Jurkat, Clone E6-1 (cell line): ENCODE measurements at regions not wholly inside any gene's neighbourhood (a gene's known extent, or its start where the extent isn't known, plus 50 kb on each side); places are given as distances from the start of the nearest gene placed in this dataset.
"Not testable (repeated sequence)": the region's sequence is repeated elsewhere in the genome, so short reads cannot be mapped to it uniquely, and the experiment has no call there.

Experiments
- DNase-seq: peaks from one replicate; pipeline ENCODE4 v3.0.0-alpha.2; 2011; ENCODE audit warnings: low read depth, low spot score
- H3K4me3 ChIP-seq: 2 replicates; pipeline ENCODE4 v1.5.1; 2011; ENCODE audit warnings: mild to moderate bottlenecking, low read length, control low read depth, moderate library complexity

GRCh38 chr14:82667501-82667900 lies 1133.8 kb upstream of the SEL1L start:
- H3K4me3 ChIP-seq, result no peak overlapping the region
- DNase-seq, result no peak

- no peak for DNase-seq
- H3K4me3 ChIP-seq, result no peak overlapping the region
Measured at GRCh38 chr14:82676403-82676802, 1142.8 kb upstream of the SEL1L start.

DNA sequence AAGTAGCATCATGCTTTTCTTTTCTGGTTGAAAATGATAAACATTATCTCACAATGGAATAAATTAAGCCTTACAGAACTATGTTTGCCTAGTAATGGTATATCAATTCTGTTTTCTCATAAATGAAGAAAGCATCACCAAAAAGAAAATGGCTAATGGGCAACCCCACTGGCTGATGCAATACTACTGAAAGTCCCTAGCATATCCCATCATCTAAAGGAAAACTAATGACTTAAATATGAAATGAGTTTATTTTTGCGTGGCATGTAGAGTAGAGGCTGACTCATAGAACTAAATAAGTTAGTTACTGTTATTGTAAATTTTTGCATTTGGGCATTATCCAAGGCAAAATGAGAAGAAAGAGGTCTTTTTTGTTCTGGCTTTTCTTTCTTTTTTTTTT lies 1156.3 kb upstream of the SEL1L start:
- no peak overlapping the region for H3K4me3 ChIP-seq
- DNase-seq, result no peak

- DNase-seq, H3K4me3 ChIP-seq: not testable (repeated sequence)
Measured at GRCh38 chr14:82691191-82691590, 1157.5 kb upstream of the SEL1L start.

DNA sequence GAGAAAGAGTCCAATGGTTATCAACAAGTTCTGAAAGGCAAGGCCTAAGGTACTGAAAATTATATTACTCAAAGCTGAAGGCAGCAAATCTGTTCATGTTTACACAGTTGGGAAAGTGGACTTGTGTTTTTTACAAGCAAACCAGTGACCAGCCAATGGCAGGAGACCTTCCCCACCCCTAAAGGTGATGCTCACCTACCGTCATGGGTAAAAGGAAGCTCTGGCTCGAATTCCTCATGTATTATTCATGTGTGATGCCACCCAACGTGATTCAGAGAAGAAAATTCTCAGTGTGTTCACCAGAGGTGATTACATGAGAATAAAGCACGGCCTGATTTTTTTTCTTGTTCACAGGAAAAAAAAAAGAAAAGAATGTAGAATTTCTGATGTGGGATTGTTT lies 1161.2 kb upstream of the SEL1L start:
- no peak overlapping the region for H3K4me3 ChIP-seq
- DNase-seq, result no peak

DNA sequence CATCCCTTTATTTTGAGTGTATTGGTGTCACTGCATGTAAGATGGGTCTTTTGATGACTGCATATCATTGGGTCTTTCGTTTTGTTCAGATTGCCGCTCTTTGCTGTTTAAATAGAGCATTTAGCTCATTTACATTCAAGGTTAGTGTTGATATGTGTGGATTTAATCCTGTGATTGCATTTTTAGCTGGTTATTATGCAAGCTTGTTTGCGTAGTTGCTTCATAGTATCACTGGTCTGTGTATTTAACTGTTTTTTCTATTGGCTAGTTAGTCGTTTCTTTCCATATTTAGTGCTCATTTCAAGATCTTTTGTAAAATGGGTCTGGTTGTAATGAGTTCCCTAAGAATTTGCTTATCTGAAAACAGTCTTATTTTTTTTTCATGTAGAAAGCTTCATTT lies 1170.6 kb upstream of the SEL1L start:
- DNase-seq, result no peak

DNA sequence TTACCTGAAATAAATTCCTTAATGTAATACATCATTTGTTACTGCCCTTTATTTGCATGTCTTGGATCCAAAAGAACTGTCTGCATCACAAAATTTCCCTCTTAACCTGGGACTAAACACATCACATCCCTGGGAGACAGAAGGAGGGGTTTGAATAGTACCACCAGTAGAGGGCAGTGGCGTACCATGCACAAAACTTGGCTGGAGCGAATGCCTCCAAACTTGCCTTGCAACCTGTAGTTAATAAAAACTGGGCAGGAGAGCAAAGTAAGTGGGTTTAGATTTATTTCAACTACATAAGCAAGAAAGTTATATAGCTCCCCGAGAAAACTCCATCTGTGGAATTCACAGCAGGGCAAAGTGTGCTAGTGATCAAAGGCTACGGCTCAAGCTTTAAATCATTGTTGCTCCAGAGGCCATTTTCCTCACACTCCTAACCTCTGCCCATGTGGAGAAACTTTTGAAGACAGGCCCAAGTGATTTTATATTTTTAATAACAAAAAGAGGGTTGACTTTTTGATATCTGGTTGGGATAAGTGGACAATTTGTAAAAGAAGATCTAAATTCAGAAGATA lies 1176.7 kb upstream of the SEL1L start:
- no peak overlapping the region for H3K4me3 ChIP-seq
- peak; percentile 58 for DNase-seq

More for the DNA sequence above, 1170.6 kb upstream of the SEL1L start:
- H3K4me3 ChIP-seq, result no peak overlapping the region

- no peak overlapping the region for H3K4me3 ChIP-seq
- DNase-seq, result no peak
Measured at GRCh38 chr14:82719617-82720016, 1186.0 kb upstream of the SEL1L start.

DNA sequence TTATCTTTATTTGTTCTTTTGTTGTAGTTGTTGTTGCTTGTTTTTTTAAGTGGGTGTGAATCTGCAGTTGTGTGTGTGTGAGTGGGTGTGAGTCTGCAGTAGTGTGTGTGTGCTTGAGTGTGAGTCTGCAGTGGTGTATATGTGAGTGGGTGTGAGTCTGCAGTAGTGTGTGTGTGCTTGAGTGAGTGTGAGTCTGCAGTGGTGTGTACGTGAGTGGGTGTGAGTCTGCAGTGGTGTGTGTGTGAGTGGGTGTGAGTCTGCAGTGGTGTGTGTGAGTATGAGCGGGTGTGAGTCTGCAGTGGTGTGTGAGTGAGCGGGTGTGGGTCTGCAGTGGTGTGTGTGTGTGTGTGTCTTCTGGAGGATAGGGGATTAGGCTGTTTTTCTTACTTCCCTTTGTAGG lies 1186.8 kb upstream of the SEL1L start:
- no peak for DNase-seq
- H3K4me3 ChIP-seq, result no peak overlapping the region

DNA sequence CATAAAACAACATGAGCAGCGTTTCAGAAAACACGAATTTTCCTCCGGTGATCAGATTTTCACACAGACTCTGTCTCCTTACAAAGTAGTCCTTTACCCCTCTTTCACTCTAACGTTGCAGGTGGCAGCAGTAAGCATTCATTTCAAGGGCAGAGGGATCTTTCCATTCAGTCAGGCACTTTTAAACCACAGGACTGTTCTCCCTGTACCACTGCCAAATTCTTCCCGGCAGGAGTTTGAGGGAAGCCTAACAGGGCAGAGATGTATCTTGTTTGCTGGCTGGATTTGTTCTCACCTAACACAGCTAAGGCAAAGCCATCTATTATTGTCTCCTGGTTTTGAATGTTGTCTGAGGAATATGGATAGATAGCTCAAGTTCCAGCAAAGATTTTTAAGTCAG lies 1187.3 kb upstream of the SEL1L start:
- no peak for DNase-seq
- no peak overlapping the region for H3K4me3 ChIP-seq

DNA sequence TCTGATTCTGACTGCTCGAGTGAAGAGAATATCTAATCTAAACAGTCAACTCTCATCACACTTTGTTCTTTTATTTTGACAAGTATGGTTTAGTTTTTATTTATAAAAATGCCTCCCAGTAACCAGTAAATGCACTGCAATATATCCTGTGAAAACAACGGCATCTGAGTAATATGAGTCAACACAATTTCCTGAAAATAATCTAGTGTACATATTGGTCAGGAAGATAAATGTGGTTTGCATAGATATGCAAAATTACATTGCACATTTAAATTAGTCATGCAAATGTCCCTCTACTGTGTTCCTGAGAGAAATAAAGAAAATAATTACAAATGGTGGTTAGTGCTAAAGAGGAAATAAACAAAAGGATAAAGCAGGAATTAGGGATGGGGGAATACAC lies 1190.7 kb upstream of the SEL1L start:
- H3K4me3 ChIP-seq, result no peak overlapping the region
- DNase-seq, result no peak

DNA sequence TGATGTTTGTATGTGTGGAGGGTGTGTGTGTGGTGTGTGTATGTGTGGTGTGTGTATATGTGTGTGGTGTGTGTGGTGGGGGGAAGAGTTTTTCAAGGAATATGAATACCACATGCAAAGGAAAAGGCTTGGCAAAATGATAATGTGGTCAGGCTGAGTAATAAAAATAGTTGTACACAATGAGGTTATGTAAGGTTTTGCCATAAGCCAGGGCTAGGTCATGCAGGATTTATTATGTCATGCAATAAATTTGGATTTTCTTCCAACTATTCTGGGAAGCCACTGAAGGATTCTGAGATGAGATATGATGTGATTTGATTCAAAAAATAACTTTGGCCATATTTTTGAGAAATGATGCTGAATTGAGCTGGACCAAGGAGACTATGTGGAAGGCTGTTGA lies 1191.6 kb upstream of the SEL1L start:
- DNase-seq, result no peak

GRCh38 chr14:82731526-82731925 lies 1197.9 kb upstream of the SEL1L start:
- DNase-seq, result no peak
- no peak overlapping the region for H3K4me3 ChIP-seq

More for the DNA sequence above, 1191.6 kb upstream of the SEL1L start:
- H3K4me3 ChIP-seq, result no peak overlapping the region

DNA sequence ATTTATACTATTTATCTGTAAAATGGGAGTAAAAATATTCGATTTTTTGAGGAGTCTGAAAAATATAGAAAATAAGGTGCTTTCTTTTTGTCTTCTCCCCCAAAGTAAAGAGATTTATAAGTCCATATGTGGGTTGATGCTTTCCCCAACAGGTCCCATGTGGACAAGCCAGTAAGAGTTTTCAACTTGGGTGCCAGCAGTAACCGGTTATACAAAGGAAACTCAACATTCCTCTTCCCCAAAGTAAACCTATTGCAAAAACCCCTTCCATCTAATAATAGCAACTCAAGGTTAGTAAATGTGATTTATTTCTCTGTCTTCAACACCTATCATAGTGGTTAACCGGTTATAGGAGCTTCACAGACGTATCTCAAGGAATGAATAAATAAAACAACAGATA lies 1206.9 kb upstream of the SEL1L start:
- H3K4me3 ChIP-seq, result no peak overlapping the region
- DNase-seq, result no peak

- H3K4me3 ChIP-seq, result no peak overlapping the region
Measured at GRCh38 chr14:82755476-82755875, 1221.8 kb upstream of the SEL1L start.

GRCh38 chr14:82755923-82756322 lies 1222.3 kb upstream of the SEL1L start:
- no peak for DNase-seq

More at GRCh38 chr14:82755476-82755875, 1221.8 kb upstream of the SEL1L start:
- DNase-seq, result no peak

DNA sequence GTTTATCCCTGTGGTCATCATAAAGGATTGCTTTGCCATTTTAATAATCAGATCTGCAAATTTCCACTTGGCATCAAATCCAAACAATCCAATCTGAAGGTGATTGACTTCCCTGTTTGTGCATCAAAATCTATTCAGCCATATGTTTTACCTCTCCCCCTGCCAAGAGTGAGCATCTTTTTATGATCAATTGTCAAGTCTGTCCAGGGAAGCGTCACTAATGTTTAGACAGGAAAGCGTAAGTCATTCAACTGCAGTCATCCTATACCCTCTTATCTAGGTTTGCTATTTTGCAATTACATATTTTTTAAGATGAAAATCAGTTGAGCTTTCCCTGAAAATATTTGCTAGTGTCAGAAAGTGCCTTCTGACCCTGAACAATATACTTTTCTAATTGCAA lies 1224.1 kb upstream of the SEL1L start:
- DNase-seq, result no peak
- H3K4me3 ChIP-seq, result no peak overlapping the region

More at GRCh38 chr14:82755923-82756322, 1222.3 kb upstream of the SEL1L start:
- H3K4me3 ChIP-seq, result no peak overlapping the region

DNA sequence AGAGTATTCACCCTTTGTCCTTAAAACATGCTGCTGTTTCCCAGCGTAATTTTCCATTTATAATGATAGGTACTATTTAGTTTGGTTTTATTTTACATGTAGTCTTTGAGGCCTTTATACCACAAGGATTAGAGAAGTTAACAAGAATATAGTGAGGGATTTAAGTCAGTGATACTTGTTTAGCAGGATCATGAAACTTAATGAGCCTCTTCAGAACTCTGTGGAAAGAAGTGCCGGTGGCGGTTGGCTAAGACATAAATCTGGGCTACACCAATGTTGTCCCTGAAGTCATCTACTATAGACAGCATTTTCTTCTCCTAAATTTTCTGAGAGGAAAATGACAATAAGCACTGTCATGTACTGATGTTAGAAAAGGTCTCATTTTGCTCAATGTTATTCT lies 1226.0 kb upstream of the SEL1L start:
- no peak for DNase-seq
- no peak overlapping the region for H3K4me3 ChIP-seq

DNA sequence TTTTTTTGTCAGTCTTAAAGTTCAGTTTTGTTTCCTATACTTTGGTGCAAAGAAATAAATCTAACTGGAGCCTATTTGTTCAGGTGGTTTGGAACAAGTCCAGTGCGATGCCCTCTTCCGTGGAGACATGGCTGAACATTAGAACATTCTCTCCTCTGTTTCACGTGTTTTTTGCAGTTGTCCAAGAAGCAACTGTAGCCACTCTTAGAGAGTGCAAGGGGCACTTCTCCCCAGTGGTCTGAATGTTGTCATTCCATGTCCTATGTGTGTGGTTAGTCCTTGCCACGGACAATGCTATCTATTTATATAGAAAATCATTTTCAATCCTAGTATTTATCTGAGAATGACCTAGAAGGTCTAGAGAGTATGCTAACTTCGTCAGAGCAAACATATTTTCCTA lies 1232.5 kb upstream of the SEL1L start:
- no peak for DNase-seq
- no peak overlapping the region for H3K4me3 ChIP-seq

- DNase-seq, result no peak
- no peak overlapping the region for H3K4me3 ChIP-seq
Measured at GRCh38 chr14:82766996-82767395, 1233.3 kb upstream of the SEL1L start.

DNA sequence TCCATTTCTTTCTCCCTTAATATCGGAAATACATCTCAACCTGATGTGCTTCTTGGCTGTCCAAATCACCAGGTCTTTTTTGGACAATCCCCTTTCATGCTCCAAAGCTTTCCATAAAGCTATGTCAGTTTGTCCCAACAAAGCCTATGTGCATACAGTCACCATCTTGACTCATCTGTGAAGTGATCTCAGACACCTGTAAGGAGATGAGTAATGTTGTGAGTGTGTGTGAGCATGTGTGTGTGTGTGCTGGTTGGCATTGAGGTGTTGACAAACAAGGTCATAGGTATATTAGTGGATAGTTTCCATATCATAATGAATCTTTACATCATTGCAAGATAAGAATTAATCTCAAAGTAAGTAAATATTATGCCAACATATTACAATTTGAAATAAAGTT lies 1243.3 kb upstream of the SEL1L start:
- no peak for DNase-seq
- no peak overlapping the region for H3K4me3 ChIP-seq
